ENCODE measurements at regions not wholly inside any gene's neighbourhood (a gene's known extent, or its start where the extent isn't known, plus 50 kb on each side); places are given as distances from the start of the nearest gene placed in this dataset.

- H3K4me3 ChIP-seq: no peak overlapping the region
- WGBS, 4 donors: 80 to 82% (median 81%) methylated on average over 17 to 19 of the region's 19 CpGs
- H3K36me3 ChIP-seq (replicated peaks in 1 of 2): no peaks in the 10 kb centered on the region
- H3K4me1 ChIP-seq (replicated peaks in 1 of 2): peaks cover 25 to 32% of the 10 kb centered on the region in 2 donors
- intact Hi-C loops (cut with DNase I): loop anchor here in 1 of 2 donors (10.0 kb wide), 1 partner anchor 79 kb away; the partner anchor contains the start of gene CEBPB
- TF ChIP-seq POLR2A (IDR thresholded peaks at IDR 0.05) (no peak), CTCF (IDR thresholded peaks at IDR 0.05) (no peak)
- no peaks in the 10 kb centered on the region for H3K27me3 ChIP-seq
- peak in 2 of 7 donors; percentile 32 to 74 for DNase-seq
- H3K9me3 ChIP-seq (replicated peaks in 1 of 3): no peaks in the 10 kb centered on the region
- H3K27ac ChIP-seq: peak overlapping the region; percentile 26 to 80 (median 51)
These were observed 83.2 kb downstream of the CEBPB start for GRCh38 chr20:50273601-50274491.

- H3K27ac ChIP-seq: peak overlapping the region; percentile 26 to 80 (median 51)
These were observed 84.2 kb downstream of the CEBPB start for GRCh38 chr20:50274570-50275430.

GRCh38 chr20:50276119-50277063 is 85.8 kb downstream of the CEBPB start:
- no peaks in the 10 kb centered on the region for H3K9me3 ChIP-seq (replicated peaks in 1 of 3)
- no peak overlapping the region for H3K4me3 ChIP-seq
- TF ChIP-seq POLR2A (IDR thresholded peaks at IDR 0.05) (no peak), CTCF (IDR thresholded peaks at IDR 0.05) (no peak)
- peaks cover 24 to 32% of the 10 kb centered on the region in 2 donors for H3K4me1 ChIP-seq (replicated peaks in 1 of 2)
- 84 to 88% (median 85%) methylated on average over 15 to 19 of the region's 19 CpGs for WGBS, 4 donors
- H3K27me3 ChIP-seq: no peaks in the 10 kb centered on the region
- no peaks in the 10 kb centered on the region for H3K36me3 ChIP-seq (replicated peaks in 1 of 2)
- peak in 3 of 7 donors; percentile 35 to 71 (median 51) for DNase-seq
- intact Hi-C loops (cut with DNase I): loop anchor here (5.0 to 10.0 kb wide), 2 partner anchors 79 to 82 kb away; partner anchors contain the start of gene CEBPB (in 1 of the 2)
- peak overlapping the region in 3 of 5 donors; percentile 30 to 80 (median 39) for H3K27ac ChIP-seq

More at GRCh38 chr20:50274570-50275430, 84.2 kb downstream of the CEBPB start:
- H3K4me1 ChIP-seq (replicated peaks in 1 of 2): peaks cover 27 to 33% of the 10 kb centered on the region in 2 donors
- no peaks in the 10 kb centered on the region for H3K27me3 ChIP-seq
- no peaks in the 10 kb centered on the region for H3K9me3 ChIP-seq (replicated peaks in 1 of 3)
- H3K36me3 ChIP-seq (replicated peaks in 1 of 2): no peaks in the 10 kb centered on the region
- WGBS, 4 donors: 66 to 78% (median 73%) methylated on average over 7 to 21 of the region's 21 CpGs
- no peak overlapping the region for H3K4me3 ChIP-seq
- no peak for TF ChIP-seq POLR2A (IDR thresholded peaks at IDR 0.05)
- no peak for TF ChIP-seq CTCF (IDR thresholded peaks at IDR 0.05)
- DNase-seq: peak; percentile 65 to 87 (median 80)
- intact Hi-C loops (cut with DNase I): loop anchor here (5.0 to 10.0 kb wide), 2 partner anchors 77 to 80 kb away; partner anchors contain the start of gene CEBPB (in 1 of the 2)

Measured in adrenal gland (tissue), 9 donors.